Mesendoderm (in vitro differentiated cells): ENCODE measurements at regions not wholly inside any gene's neighbourhood (a gene's known extent, or its start where the extent isn't known, plus 50 kb on each side); places are given as distances from the start of the nearest gene placed in this dataset.

ENCODE experiments used
- DNase-seq: peaks from one replicate; pipeline ENCODE4 v3.0.0; 2013
- H2AK5ac ChIP-seq: 2 replicates; pipeline ENCODE4 v1.6.1; 2013; ENCODE audit warnings: low read length, inconsistent platforms
- H2BK120ac ChIP-seq: 2 replicates; pipeline ENCODE4 v1.6.1; 2013; ENCODE audit warnings: low read depth, mild to moderate bottlenecking, low read length, moderate library complexity, mixed read lengths
- H2BK15ac ChIP-seq: replicated peaks from 2 replicates; pipeline ENCODE4 v1.6.1; 2013; ENCODE audit warnings: low read depth, mild to moderate bottlenecking, moderate library complexity
- H2BK5ac ChIP-seq: 2 replicates; pipeline ENCODE4 v1.6.1; 2013; ENCODE audit warnings: low read length, inconsistent platforms
- H3K18ac ChIP-seq: 2 replicates; pipeline ENCODE4 v1.6.1; 2013; ENCODE audit warnings: mild to moderate bottlenecking, low read length, mixed read lengths
- H3K23ac ChIP-seq: one replicate; pipeline ENCODE4 v1.6.1; 2013; ENCODE audit warnings: low read length
- H3K27ac ChIP-seq: 2 replicates; pipeline ENCODE4 v1.5.1; 2013; ENCODE audit warnings: low read depth, mild to moderate bottlenecking, inconsistent platforms, low read length, moderate library complexity
- H3K27me3 ChIP-seq: 2 replicates; pipeline ENCODE4 v1.6.1; 2013; ENCODE audit warnings: low read length, control low read depth, mild to moderate bottlenecking, inconsistent platforms; ENCODE audit not compliant: insufficient read depth, poor library complexity
- H3K36me3 ChIP-seq: 2 replicates; pipeline ENCODE4 v1.6.1; 2013; ENCODE audit warnings: low read length, inconsistent platforms; ENCODE audit not compliant: control insufficient read depth, insufficient read depth
- H3K4ac ChIP-seq: one replicate; pipeline ENCODE4 v1.6.1; 2013; ENCODE audit warnings: low read depth, mild to moderate bottlenecking, low read length, moderate library complexity
- H3K4me1 ChIP-seq: 2 replicates; pipeline ENCODE4 v1.6.1; 2013; ENCODE audit warnings: low read depth, low read length, inconsistent platforms; ENCODE audit not compliant: control insufficient read depth
- H3K4me2 ChIP-seq: 2 replicates; pipeline ENCODE4 v1.6.1; 2013; ENCODE audit warnings: low read length
- H3K4me3 ChIP-seq: 2 replicates; pipeline ENCODE4 v1.5.1; 2013; ENCODE audit warnings: mild to moderate bottlenecking, low read length
- H3K56ac ChIP-seq: one replicate; pipeline ENCODE4 v1.6.1; 2013; ENCODE audit warnings: low read length
- H3K79me1 ChIP-seq: 2 replicates; pipeline ENCODE4 v1.6.1; 2013; ENCODE audit warnings: low read length, inconsistent platforms
- H3K79me2 ChIP-seq: 2 replicates; pipeline ENCODE4 v1.6.1; 2013; ENCODE audit warnings: mild to moderate bottlenecking, low read length; ENCODE audit not compliant: control insufficient read depth, insufficient read depth
- H3K9ac ChIP-seq: 2 replicates; pipeline ENCODE4 v1.6.1; 2013; ENCODE audit warnings: low read length, inconsistent platforms
- H4K5ac ChIP-seq: one replicate; pipeline ENCODE4 v1.6.1; 2013; ENCODE audit warnings: low read length
- H4K8ac ChIP-seq: one replicate; pipeline ENCODE4 v1.6.1; 2013; ENCODE audit warnings: low read depth, mild to moderate bottlenecking, control low read depth, low read length, moderate library complexity
- WGBS: extraction: QIAGEN DNeasy Blood & Tissue Kit; methylation state at CpG from one replicate; pipeline ENCODE4 v1.1.7; 2013; ENCODE audit warnings: low lambda C conversion rate, missing lambda C conversion rate; ENCODE audit not compliant: insufficient coverage; ENCODE audit errors: extremely low coverage; 5-methylcytosine and 5-hydroxymethylcytosine counted together

- peak; percentile 18 for DNase-seq
- WGBS: no CpG with 5 or more reads among the region's 3 CpGs
- Histone ChIP-seq H2BK15ac (no peak overlapping the region), H3K56ac (no peak overlapping the region), H3K4me3 (no peak overlapping the region), H3K36me3 (no peaks in the 10 kb centered on the region), H3K27ac (no peak overlapping the region), H3K79me2 (no peaks in the 10 kb centered on the region), H3K9ac (no peak overlapping the region), H3K4me1 (peaks cover 2% of the 10 kb centered on the region), H2BK5ac (no peak overlapping the region), H3K27me3 (no peaks in the 10 kb centered on the region), H4K8ac (no peak overlapping the region), H3K79me1 (no peaks in the 10 kb centered on the region), H4K5ac (no peak overlapping the region), H2BK120ac (no peak overlapping the region), H3K23ac (no peak overlapping the region), H3K4me2 (no peak overlapping the region), H3K4ac (no peak overlapping the region), H2AK5ac (no peak overlapping the region), H3K18ac (no peak overlapping the region)
Measured at GRCh38 chr6:104630522-104630921, 229.2 kb downstream of the HACE1 start.

DNA sequence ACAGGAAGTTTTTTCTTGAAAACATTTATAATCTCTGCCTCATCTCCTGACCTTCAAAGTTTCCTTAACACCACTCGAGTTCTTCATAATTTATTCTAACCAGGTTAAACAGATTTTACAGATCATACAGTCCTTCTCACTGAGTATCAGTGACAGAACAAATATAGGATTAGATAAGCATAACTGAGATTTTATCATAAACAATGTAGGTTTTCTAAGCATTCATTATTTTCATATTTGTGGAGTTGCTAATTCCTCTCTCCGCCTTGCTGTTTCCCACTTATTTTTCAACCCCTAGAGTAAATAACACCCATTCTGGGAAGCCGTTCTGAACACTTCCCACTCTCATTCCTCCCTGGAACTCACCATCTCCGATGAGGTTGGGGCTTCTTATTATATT, 229.9 kb downstream of the HACE1 start:
- no peak overlapping the region for H3K23ac ChIP-seq
- H3K79me2 ChIP-seq: no peaks in the 10 kb centered on the region
- H3K27ac ChIP-seq: no peak overlapping the region
- H3K4me1 ChIP-seq: peaks cover 2% of the 10 kb centered on the region
- H2AK5ac ChIP-seq: no peak overlapping the region
- H3K56ac ChIP-seq: no peak overlapping the region
- no peak overlapping the region for H4K8ac ChIP-seq
- no peak overlapping the region for H3K4me3 ChIP-seq
- no peak overlapping the region for H3K4me2 ChIP-seq
- no peak overlapping the region for H2BK15ac ChIP-seq
- DNase-seq: no peak
- no peak overlapping the region for H3K18ac ChIP-seq
- no peak overlapping the region for H2BK120ac ChIP-seq
- no peaks in the 10 kb centered on the region for H3K79me1 ChIP-seq
- WGBS: no CpG with 5 or more reads among the region's 4 CpGs
- no peak overlapping the region for H2BK5ac ChIP-seq
- no peak overlapping the region for H4K5ac ChIP-seq
- H3K36me3 ChIP-seq: no peaks in the 10 kb centered on the region
- H3K9ac ChIP-seq: no peak overlapping the region
- no peaks in the 10 kb centered on the region for H3K27me3 ChIP-seq
- H3K4ac ChIP-seq: no peak overlapping the region

DNA sequence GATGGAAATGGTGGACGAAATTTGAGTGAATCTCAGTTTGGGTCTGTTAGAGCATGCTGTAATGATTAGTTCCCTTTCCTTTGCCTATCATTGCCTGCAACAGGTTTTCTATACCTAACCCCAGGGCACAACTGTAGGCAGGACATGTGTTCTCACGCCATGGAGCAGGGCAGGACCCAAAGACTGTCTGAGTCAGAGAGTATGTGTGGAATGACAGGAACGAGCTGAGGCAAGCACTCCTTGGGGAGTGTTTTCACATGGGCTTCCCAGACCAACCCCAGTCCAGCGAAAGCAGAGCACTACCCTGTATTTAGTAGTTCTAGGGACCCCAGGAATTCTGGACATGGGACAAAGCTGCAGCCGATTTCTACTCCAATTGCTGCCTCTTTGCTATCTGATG, 234.2 kb downstream of the HACE1 start:
- DNase-seq: peak; percentile 87
- Histone ChIP-seq H3K18ac (no peak overlapping the region), H2BK15ac (no peak overlapping the region), H3K9ac (no peak overlapping the region), H2AK5ac (no peak overlapping the region), H3K27me3 (no peaks in the 10 kb centered on the region), H3K79me2 (no peaks in the 10 kb centered on the region), H2BK5ac (no peak overlapping the region), H3K4ac (no peak overlapping the region), H2BK120ac (no peak overlapping the region), H3K36me3 (no peaks in the 10 kb centered on the region), H3K79me1 (no peaks in the 10 kb centered on the region), H3K4me2 (no peak overlapping the region), H4K8ac (no peak overlapping the region), H4K5ac (no peak overlapping the region), H3K4me3 (no peak overlapping the region), H3K4me1 (peaks cover 2% of the 10 kb centered on the region), H3K27ac (no peak overlapping the region), H3K56ac (no peak overlapping the region), H3K23ac (no peak overlapping the region)
- WGBS: no CpG with 5 or more reads among the region's 5 CpGs

DNA sequence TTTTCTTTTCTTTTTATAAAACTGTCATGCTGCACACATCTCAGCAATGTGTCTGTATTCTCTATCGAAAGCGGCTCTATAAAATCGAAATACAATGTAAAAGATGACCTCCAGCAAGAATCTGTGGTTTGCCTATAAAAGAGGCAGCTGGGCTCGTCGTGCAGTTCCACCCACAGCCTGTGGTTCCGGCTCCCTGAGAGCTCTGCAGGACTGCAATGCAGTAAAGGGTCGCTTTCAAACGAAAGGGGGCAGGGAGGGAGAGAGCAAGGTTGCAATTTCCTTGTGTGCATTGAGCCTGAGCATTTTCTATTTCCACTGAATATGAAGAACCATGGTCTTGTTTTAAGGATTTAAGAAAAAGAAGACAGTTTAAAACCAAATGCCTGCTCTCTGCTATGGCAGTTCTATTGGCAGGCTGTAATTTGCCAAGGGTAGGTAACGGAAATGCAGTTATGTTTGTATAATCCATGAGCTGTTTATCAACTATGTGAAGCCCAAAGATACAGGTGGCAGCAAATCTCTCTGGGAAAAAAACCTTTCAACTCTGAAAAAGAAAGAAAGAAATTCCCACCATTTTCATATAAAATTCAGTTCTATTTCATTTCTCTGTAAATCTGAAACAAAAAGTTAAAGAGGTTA, 236.5 kb downstream of the HACE1 start:
- WGBS: no CpG with 5 or more reads among the region's 9 CpGs
- H2BK120ac ChIP-seq: no peak overlapping the region
- no peak overlapping the region for H3K9ac ChIP-seq
- H4K5ac ChIP-seq: no peak overlapping the region
- H3K4me1 ChIP-seq: no peaks in the 10 kb centered on the region
- DNase-seq: peak; percentile 55
- no peak overlapping the region for H3K18ac ChIP-seq
- no peak overlapping the region for H4K8ac ChIP-seq
- H3K23ac ChIP-seq: no peak overlapping the region
- H3K27me3 ChIP-seq: no peaks in the 10 kb centered on the region
- H2BK5ac ChIP-seq: no peak overlapping the region
- H3K4me3 ChIP-seq: no peak overlapping the region
- no peak overlapping the region for H3K27ac ChIP-seq
- no peaks in the 10 kb centered on the region for H3K36me3 ChIP-seq
- H3K4ac ChIP-seq: no peak overlapping the region
- no peak overlapping the region for H2AK5ac ChIP-seq
- H3K4me2 ChIP-seq: no peak overlapping the region
- no peaks in the 10 kb centered on the region for H3K79me2 ChIP-seq
- no peak overlapping the region for H3K56ac ChIP-seq
- H2BK15ac ChIP-seq: no peak overlapping the region
- H3K79me1 ChIP-seq: no peaks in the 10 kb centered on the region

GRCh38 chr6:104621396-104621795, 238.3 kb downstream of the HACE1 start:
- Histone ChIP-seq H4K5ac (no peak overlapping the region), H3K27ac (no peak overlapping the region), H3K36me3 (no peaks in the 10 kb centered on the region), H2BK120ac (no peak overlapping the region), H2AK5ac (no peak overlapping the region), H3K4me3 (no peak overlapping the region), H3K27me3 (no peaks in the 10 kb centered on the region), H4K8ac (no peak overlapping the region), H3K4me2 (no peak overlapping the region), H2BK5ac (no peak overlapping the region), H3K4me1 (no peaks in the 10 kb centered on the region), H3K79me2 (no peaks in the 10 kb centered on the region), H3K4ac (no peak overlapping the region), H3K18ac (no peak overlapping the region), H3K9ac (no peak overlapping the region), H3K23ac (no peak overlapping the region), H3K79me1 (no peaks in the 10 kb centered on the region), H3K56ac (no peak overlapping the region), H2BK15ac (no peak overlapping the region)
- no peak for DNase-seq
- no CpG with 5 or more reads among the region's 2 CpGs for WGBS

DNA sequence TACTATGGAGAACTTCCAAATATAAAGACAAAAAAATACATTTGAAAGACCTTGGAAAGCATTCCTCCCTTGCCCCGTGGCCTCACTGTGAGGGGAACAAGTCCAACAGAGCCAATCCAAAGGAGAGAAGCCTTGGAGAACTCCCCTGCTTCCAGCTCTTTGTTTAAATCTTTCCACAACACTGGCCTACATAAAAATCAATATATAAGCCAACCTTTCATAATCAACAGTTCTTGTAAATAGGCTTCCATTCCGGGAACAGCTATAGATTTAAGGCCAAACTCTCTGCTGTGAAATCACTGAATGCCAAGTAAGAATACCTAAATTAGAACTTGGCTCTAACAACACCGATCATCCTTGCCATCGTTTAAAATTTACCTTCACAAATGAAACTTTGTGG, 242.1 kb downstream of the HACE1 start:
- H4K8ac ChIP-seq: no peak overlapping the region
- no peak overlapping the region for H3K18ac ChIP-seq
- H2AK5ac ChIP-seq: no peak overlapping the region
- no peak overlapping the region for H3K4me3 ChIP-seq
- DNase-seq: no peak
- WGBS: no CpG with 5 or more reads among the region's 4 CpGs
- no peak overlapping the region for H3K23ac ChIP-seq
- H3K4me1 ChIP-seq: no peaks in the 10 kb centered on the region
- H3K4ac ChIP-seq: no peak overlapping the region
- H2BK120ac ChIP-seq: no peak overlapping the region
- no peaks in the 10 kb centered on the region for H3K79me1 ChIP-seq
- H3K9ac ChIP-seq: no peak overlapping the region
- no peak overlapping the region for H4K5ac ChIP-seq
- no peak overlapping the region for H3K56ac ChIP-seq
- H3K79me2 ChIP-seq: no peaks in the 10 kb centered on the region
- no peak overlapping the region for H3K4me2 ChIP-seq
- no peak overlapping the region for H3K27ac ChIP-seq
- H2BK5ac ChIP-seq: no peak overlapping the region
- H2BK15ac ChIP-seq: no peak overlapping the region
- no peaks in the 10 kb centered on the region for H3K36me3 ChIP-seq
- no peaks in the 10 kb centered on the region for H3K27me3 ChIP-seq
